T-helper 17 cell (primary cell): ENCODE measurements at regions not wholly inside any gene's neighbourhood (a gene's known extent, or its start where the extent isn't known, plus 50 kb on each side); places are given as distances from the start of the nearest gene placed in this dataset.

Source experiments
- ATAC-seq: fragments of 150-1000 bp; cut with Tn5 transposase; 2 replicates; pipeline ENCODE4 v1.10.0; 2021; ENCODE audit warnings: mild to moderate bottlenecking, moderate library complexity
- DNase-seq, 3 donors: peaks; one replicate each; pipeline versions ENCODE4 v3.0.0 to v3.0.0-alpha.2; 2020 to 2021
- H3K9me3 ChIP-seq: one replicate; pipeline ENCODE4 v1.7.0; 2013; ENCODE audit warnings: low read length, mild to moderate bottlenecking; ENCODE audit not compliant: control insufficient read depth, poor library complexity, severe bottlenecking
- H3K27ac Mint-ChIP-seq: one replicate; pipeline ENCODE4 v1.8.0; 2022; ENCODE audit warnings: mild to moderate bottlenecking, moderate library complexity, mixed read lengths
- H3K27me3 Mint-ChIP-seq: one replicate; pipeline ENCODE4 v1.8.0; 2022; ENCODE audit warnings: mixed read lengths
- H3K36me3 Mint-ChIP-seq: one replicate; pipeline ENCODE4 v1.8.0; 2022; ENCODE audit warnings: low read depth, mixed read lengths
- H3K4me1 Mint-ChIP-seq: one replicate; pipeline ENCODE4 v1.8.0; 2022; ENCODE audit warnings: mild to moderate bottlenecking, mixed read lengths
- H3K4me3 Mint-ChIP-seq: one replicate; pipeline ENCODE4 v1.8.0; 2022; ENCODE audit warnings: mild to moderate bottlenecking, moderate library complexity, mixed read lengths

DNA sequence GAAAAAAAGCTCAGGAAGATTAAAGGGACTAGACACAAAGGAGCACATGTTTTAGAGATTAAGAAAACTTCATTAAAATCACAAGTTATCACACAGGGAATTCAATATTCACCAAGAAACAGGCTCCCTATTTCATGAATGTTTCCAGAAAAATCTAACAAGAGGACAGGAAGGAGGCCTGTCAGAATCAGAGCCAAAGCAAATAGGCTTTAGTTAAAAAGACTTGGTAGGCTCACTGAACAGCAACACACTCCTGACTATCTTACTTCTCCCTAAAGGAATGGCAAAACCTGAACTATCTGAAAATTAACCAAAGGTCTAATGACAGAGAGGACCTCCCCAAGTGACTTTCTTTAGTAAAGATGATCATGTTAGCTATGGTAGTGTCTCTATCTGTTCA, 188.3 kb upstream of the MEOX2 start:
- no peak for ATAC-seq
- no peak for DNase-seq
- Mint-ChIP-seq H3K4me3 (no peak overlapping the region), H3K4me1 (no peaks in the 10 kb centered on the region), H3K27ac (no peak overlapping the region), H3K36me3 (no peaks in the 10 kb centered on the region), H3K27me3 (no peaks in the 10 kb centered on the region)
- H3K9me3 ChIP-seq, result no peaks in the 10 kb centered on the region

DNA sequence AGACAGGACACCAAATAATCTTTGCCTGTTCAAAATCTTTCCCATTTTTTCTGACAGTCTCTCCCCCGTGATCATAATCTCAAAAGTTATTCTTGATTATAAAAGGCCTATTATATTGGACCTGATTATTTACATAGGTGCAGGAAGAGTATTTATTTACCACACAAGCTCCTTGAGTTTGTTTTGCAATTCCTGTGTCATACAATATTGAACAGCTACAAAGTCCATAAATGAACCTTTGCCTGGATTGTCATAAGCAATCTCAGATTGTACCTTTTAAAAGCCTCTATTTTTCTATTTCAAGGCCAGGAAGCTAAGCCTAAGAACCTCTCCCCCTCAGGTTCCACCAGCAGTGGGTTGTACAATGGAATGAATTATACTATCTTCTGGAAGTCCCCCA, 183.9 kb upstream of the MEOX2 start:
- H3K27ac Mint-ChIP-seq, result no peak overlapping the region
- no peaks in the 10 kb centered on the region for H3K9me3 ChIP-seq
- ATAC-seq (no peak), DNase-seq (no peak)
- no peaks in the 10 kb centered on the region for H3K36me3 Mint-ChIP-seq
- no peak overlapping the region for H3K4me3 Mint-ChIP-seq
- H3K27me3 Mint-ChIP-seq, result no peaks in the 10 kb centered on the region
- no peaks in the 10 kb centered on the region for H3K4me1 Mint-ChIP-seq

DNA sequence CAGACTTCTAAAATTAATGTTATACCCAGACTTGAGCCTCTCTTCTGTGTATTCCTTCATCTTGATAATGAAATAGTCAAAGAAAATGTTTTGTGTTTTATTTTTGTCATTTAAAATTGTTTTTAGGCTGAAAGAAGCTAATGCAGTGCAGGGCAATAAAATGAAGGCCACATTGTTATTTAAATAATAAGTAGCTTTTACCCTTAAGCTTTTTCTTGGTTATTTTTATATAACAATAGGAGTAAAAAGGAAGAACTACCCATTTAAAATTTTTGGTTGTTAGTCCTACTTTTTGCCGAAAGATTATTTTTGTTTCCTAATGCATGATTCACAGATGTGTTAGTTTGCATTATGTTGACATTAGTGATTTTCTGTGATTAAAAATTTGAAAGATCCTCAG, 181.0 kb upstream of the MEOX2 start:
- Mint-ChIP-seq H3K36me3 (no peaks in the 10 kb centered on the region), H3K4me3 (no peak overlapping the region), H3K27me3 (no peaks in the 10 kb centered on the region), H3K4me1 (no peaks in the 10 kb centered on the region), H3K27ac (no peak overlapping the region)
- H3K9me3 ChIP-seq, result no peaks in the 10 kb centered on the region
- DNase-seq (no peak), ATAC-seq (no peak)

DNA sequence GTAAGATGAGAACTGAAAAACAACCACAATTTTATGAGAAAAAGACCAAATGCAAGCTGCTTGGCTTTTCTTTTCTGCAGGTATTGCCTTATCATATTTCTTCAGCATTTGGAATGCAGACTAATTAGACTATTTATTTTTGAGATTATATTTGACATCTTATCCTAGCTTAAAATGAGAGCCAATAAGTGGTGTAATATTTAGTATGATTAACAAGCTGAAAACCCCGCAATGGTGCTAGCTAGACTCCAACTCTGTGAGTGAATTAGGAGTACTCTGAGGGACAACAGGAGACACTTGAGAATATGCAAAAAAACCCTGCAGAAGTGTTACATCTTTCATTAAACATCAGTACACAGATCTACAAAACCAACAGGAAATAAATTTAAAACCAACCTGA, 180.3 kb upstream of the MEOX2 start:
- H3K27me3 Mint-ChIP-seq, result no peaks in the 10 kb centered on the region
- H3K4me1 Mint-ChIP-seq, result no peaks in the 10 kb centered on the region
- H3K36me3 Mint-ChIP-seq, result no peaks in the 10 kb centered on the region
- no peaks in the 10 kb centered on the region for H3K9me3 ChIP-seq
- H3K4me3 Mint-ChIP-seq, result no peak overlapping the region
- ATAC-seq, result no peak
- H3K27ac Mint-ChIP-seq, result no peak overlapping the region
- DNase-seq, result no peak

- no peaks in the 10 kb centered on the region for H3K9me3 ChIP-seq
- H3K4me1 Mint-ChIP-seq, result no peaks in the 10 kb centered on the region
- no peaks in the 10 kb centered on the region for H3K36me3 Mint-ChIP-seq
- H3K4me3 Mint-ChIP-seq, result no peak overlapping the region
- DNase-seq (no peak), ATAC-seq (no peak)
- H3K27ac Mint-ChIP-seq, result no peak overlapping the region
- no peaks in the 10 kb centered on the region for H3K27me3 Mint-ChIP-seq
These were observed 178.1 kb upstream of the MEOX2 start for GRCh38 chr7:15864626-15864991.

DNA sequence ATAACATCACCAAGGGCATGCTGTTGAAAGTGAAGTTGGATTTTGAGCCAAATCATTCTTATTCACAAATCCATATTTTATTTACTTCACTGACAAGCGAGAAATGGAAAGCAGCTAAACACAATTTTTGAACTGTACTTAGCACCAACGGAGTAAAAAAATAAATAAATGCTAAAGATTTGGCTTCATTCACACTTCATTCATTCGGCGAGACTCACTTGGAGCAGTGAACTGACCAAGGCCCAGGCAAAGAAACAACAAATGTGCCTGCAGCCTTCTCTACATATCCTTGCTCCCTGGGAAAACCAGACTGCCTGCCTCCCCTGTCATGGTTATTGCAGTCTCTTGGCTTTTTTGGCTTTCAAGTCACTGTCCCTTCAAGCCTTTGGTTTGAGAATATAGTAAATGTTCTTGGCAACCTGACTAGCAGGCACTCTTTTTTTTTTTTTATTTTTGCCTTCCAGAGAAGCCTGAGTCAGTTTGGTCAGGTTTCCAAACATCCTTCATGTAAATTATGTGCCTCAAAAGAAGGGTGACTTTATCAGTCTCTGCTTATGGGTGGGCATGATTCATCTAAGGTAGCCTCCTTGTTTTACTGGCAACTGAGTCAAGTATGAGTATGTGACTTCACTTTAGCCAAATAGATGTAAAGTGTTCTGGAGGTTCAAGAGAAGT, 177.6 kb upstream of the MEOX2 start:
- no peak overlapping the region for H3K4me3 Mint-ChIP-seq
- no peak for DNase-seq
- no peak for ATAC-seq
- H3K9me3 ChIP-seq, result no peaks in the 10 kb centered on the region
- no peaks in the 10 kb centered on the region for H3K4me1 Mint-ChIP-seq
- no peaks in the 10 kb centered on the region for H3K27me3 Mint-ChIP-seq
- H3K27ac Mint-ChIP-seq, result no peak overlapping the region
- no peaks in the 10 kb centered on the region for H3K36me3 Mint-ChIP-seq

DNA sequence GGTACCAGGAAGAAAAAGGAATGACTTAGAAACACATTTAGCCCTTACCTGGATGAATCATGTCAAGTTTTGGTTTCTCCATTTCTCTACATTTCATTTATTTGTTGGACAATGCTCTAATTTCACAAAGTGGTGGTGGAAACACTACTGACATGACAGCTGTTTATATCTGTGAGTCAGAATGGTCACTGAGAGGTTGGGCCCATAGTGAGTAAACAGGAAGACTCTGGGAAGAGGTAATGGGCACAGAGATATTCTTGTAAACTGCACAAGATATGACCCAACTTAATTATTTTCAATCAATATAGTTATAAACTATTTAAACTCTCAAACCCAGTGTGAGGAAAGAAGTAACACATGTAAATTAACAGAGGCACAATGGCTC, 176.3 kb upstream of the MEOX2 start:
- Mint-ChIP-seq H3K4me1 (no peaks in the 10 kb centered on the region), H3K36me3 (no peaks in the 10 kb centered on the region), H3K27me3 (no peaks in the 10 kb centered on the region), H3K4me3 (no peak overlapping the region), H3K27ac (no peak overlapping the region)
- ATAC-seq, result no peak
- no peaks in the 10 kb centered on the region for H3K9me3 ChIP-seq
- DNase-seq, result no peak

DNA sequence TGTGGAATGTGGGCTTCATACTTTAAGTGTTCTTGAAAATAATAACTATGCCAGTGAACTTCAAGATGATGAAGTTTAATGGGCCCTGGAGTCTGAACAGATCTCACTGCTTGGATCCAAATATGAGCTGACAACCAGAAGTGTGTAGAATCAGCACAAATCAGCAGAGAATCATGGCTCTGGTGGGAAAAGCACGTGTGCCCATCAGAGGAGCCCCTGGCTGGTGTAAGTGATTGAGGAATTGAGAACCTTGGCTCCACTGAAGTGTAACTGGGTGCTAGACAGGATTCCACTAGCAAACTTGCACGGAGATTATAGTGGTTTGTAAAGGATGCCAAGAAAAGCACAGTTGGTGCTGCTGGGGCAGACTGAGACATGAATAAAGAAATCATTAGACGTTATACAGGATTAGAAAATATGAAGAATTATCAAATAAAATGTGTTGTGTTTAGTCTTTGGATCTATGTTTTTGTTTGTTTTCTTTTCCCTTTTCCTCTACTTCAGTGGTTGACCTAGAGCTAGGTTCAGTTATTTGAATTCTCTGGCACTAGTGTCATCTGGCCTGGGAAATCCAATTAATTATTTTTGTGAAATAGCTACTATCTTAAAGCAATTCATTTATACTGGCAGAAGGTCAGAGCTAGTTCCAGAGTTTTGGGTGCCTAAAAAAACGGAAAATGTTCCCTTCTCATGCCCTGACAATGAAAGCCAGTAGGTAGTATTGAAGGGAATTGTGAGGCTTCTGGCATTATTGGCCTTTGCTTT, 175.7 kb upstream of the MEOX2 start:
- no peak for DNase-seq
- ATAC-seq, result no peak
- Mint-ChIP-seq H3K4me1 (no peaks in the 10 kb centered on the region), H3K4me3 (no peak overlapping the region), H3K27me3 (no peaks in the 10 kb centered on the region), H3K36me3 (no peaks in the 10 kb centered on the region), H3K27ac (no peak overlapping the region)
- no peaks in the 10 kb centered on the region for H3K9me3 ChIP-seq

DNA sequence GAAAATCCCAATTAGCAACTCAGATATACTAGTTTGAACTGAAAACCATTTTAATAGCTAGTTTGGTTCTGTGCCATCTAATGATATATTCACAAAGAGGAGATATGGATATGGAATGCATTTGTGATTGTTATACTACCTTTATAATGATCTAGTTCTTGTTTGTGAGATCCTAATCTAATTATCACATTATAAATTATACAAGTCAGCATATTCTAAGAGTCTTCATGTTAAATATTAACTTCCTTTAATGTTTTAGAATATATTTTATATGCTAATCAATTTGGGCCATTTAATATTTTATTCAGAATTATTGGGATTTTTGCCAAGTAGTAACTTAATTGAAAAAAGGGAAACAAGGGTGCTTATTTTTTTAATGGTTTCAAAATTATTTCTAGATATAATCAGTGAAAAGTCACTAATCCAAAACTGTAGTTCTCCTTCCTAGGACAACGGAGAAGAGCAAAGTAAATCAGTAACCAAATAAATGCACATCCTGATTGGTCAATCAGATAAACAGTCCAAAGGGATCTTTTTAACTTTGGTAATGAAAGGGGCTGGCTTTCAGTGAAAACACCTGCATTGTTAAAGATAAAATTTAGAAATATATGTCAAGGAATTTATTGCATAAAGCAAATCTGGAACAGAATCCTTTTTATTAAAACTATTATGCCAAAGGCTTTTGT, 173.9 kb upstream of the MEOX2 start:
- no peaks in the 10 kb centered on the region for H3K36me3 Mint-ChIP-seq
- DNase-seq (no peak), ATAC-seq (no peak)
- no peaks in the 10 kb centered on the region for H3K9me3 ChIP-seq
- H3K4me1 Mint-ChIP-seq, result no peaks in the 10 kb centered on the region
- H3K27me3 Mint-ChIP-seq, result no peaks in the 10 kb centered on the region
- no peak overlapping the region for H3K4me3 Mint-ChIP-seq
- H3K27ac Mint-ChIP-seq, result no peak overlapping the region

DNA sequence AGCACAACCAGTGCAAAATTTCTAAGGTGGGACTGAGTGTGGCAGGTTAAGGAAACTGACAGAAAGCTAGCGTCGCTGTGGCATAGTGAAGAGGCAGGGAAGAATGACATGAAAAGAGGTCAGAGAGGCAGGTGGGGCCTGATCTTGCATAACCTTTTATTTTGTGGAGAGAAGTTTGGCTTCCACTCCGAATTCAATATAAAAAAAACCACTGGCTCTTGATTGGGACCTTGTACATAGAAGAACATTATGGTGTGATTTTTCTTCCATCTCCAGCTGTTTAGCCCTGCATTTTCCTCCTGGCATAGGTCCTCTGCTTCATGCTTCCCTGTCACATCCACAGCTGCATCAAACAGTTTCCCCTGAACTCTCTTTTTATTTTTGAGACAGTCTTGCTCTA, 170.5 kb upstream of the MEOX2 start:
- Mint-ChIP-seq H3K27ac (no peak overlapping the region), H3K36me3 (no peaks in the 10 kb centered on the region), H3K4me3 (no peak overlapping the region), H3K27me3 (no peaks in the 10 kb centered on the region), H3K4me1 (no peaks in the 10 kb centered on the region)
- H3K9me3 ChIP-seq, result no peaks in the 10 kb centered on the region
- DNase-seq, result no peak
- no peak for ATAC-seq

DNA sequence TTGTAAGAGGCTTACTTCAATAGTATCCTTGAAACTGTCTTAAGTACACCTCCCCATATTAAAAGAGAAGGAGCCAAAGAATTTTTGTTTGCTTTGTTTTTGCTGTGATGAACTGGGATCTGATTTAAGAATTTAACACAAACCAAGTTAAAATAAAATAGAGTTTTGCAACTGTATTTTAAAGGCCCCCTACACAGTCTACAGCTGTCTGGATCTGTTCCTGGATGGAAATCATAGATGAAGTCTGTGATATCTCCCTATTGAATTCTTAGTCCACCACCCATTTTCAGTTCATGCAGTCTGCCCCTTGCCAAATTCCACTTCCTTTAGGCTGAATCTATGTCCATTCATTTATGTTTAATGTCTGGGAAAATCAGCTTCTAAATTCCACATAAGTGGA, 169.8 kb upstream of the MEOX2 start:
- no peak for ATAC-seq
- DNase-seq, result no peak
- no peaks in the 10 kb centered on the region for H3K36me3 Mint-ChIP-seq
- H3K27ac Mint-ChIP-seq, result no peak overlapping the region
- no peak overlapping the region for H3K4me3 Mint-ChIP-seq
- H3K4me1 Mint-ChIP-seq, result no peaks in the 10 kb centered on the region
- H3K9me3 ChIP-seq, result no peaks in the 10 kb centered on the region
- H3K27me3 Mint-ChIP-seq, result no peaks in the 10 kb centered on the region

DNA sequence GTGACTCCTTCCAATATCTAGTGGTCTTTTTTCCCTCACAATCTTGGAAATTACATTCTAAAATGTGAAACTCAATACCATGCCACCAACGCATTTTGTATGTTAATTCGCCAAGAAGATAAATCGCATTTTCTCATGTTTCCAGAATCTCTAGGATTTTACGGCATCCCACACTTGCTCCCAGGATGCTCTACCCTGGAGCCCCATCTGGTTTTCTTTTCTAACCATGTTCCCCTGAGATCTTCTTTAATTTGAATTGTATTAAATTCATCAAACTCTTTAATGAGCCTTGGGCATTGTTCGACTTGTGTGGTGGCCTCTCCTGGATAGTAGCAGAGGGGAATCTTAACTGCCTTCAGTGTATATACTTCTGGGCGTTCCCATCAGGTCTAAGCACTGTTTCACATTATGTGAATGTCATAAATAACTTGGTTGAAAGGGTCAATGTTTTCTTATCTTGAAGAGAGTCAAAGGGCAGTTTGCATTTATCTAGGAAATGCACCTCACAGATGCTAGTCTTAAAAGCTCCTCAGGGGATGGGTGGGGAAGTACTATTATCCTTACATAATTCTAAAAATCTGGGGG, 169.1 kb upstream of the MEOX2 start:
- Mint-ChIP-seq H3K27me3 (no peaks in the 10 kb centered on the region), H3K4me1 (no peaks in the 10 kb centered on the region), H3K27ac (no peak overlapping the region), H3K4me3 (no peak overlapping the region), H3K36me3 (no peaks in the 10 kb centered on the region)
- peaks cover 2% of the 10 kb centered on the region for H3K9me3 ChIP-seq
- no peak for DNase-seq
- no peak for ATAC-seq

DNA sequence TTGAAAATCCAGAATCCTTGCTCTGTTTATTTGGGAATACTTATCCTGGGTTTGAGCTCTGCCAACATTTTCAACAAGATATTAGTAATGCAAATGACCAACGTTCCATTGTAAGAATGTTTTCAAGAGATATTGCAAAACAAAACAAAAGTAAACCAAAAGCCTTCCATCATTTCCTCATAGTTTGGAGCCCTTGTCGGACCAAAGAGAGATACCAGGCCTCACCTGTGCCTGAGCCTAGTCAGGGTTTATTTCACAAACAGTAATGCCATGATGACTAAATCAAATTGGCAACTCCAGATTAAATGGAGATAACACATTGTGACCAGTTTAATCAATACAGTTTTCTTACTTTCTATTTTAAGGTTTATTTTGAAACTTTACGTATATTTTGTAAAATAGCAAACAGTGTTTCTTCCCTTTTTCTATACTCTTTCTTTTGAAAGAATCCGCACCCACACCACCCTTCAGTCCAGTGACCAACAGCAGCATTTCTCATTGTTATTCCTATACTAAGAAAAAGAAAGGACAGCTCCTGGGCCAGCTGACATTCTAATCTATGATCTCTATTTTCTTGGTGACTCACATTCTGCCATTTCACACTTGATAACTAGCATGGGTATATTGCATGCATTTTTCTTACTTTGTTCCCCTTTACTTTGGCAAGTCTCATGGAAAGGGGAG, 168.5 kb upstream of the MEOX2 start:
- no peak for DNase-seq
- Mint-ChIP-seq H3K4me1 (no peaks in the 10 kb centered on the region), H3K27me3 (no peaks in the 10 kb centered on the region), H3K27ac (no peak overlapping the region), H3K4me3 (no peak overlapping the region), H3K36me3 (no peaks in the 10 kb centered on the region)
- H3K9me3 ChIP-seq, result peaks cover 2% of the 10 kb centered on the region
- ATAC-seq, result no peak
